ENCODE measurements at regions not wholly inside any gene's neighbourhood (a gene's known extent, or its start where the extent isn't known, plus 50 kb on each side); places are given as distances from the start of the nearest gene placed in this dataset.

GRCh38 chr16:65510241-65510640, 388.4 kb upstream of the CDH11 start:
- H3K4me1 ChIP-seq (replicated peaks in 1 of 4; ENCODE audit: control insufficient read depth in 3 of 4, insufficient read depth in 4 of 4, low read length in 3 of 4): peaks cover 0 to 5% (median 4%) of the 10 kb centered on the region in 4 experiments; a peak in 3 of 7 replicates
- H2AK5ac ChIP-seq (ENCODE audit: low read depth, low read length): no peak overlapping the region
- no peak overlapping the region for H3K18ac ChIP-seq (ENCODE audit: extremely low read depth, low read length)
- ChIA-PET POLR2A (ENCODE audit: partially characterized antibody) (interaction anchor here (1.2 kb wide), 1 partner anchor 279 kb away, joined by 3 read pairs; no protein-coding TSS in a partner anchor), CTCF (ENCODE audit: partially characterized antibody) (interaction anchor here (1.5 kb wide), 1 partner anchor 10 kb away, joined by 4 read pairs; no protein-coding TSS in a partner anchor)
- no peak overlapping the region for H2AFZ ChIP-seq (ENCODE audit: low read length)
- H3K9me3 ChIP-seq (ENCODE audit: insufficient read depth in 2 of 2, low read depth in 1 of 2, low read length in 1 of 2): no peaks in the 10 kb centered on the region
- H2BK15ac ChIP-seq (ENCODE audit: low read length): no peak overlapping the region
- H3K4ac ChIP-seq (replicated peaks; ENCODE audit: insufficient read length, low read depth, low read length): no peak overlapping the region
- H4K5ac ChIP-seq (ENCODE audit: insufficient read length, low read depth, low read length): no peak overlapping the region
- H3K79me2 ChIP-seq (ENCODE audit: control insufficient read depth in 1 of 2, insufficient read depth in 2 of 2, low read length in 2 of 2): no peaks in the 10 kb centered on the region
- no peak overlapping the region for H3K9ac ChIP-seq (replicated peaks in 1 of 4; ENCODE audit: extremely low read depth in 1 of 4, low read depth in 3 of 4, low read length in 3 of 4)
- H4K91ac ChIP-seq (replicated peaks; ENCODE audit: insufficient read length, low read length): no peak overlapping the region
- DNase-seq (ENCODE audit: low read depth in 1 of 2, low spot score in 2 of 2) (no peak), FAIRE-seq (no peak)
- no peak overlapping the region for H3K4me3 ChIP-seq (ENCODE audit: extremely low read depth in 1 of 4, insufficient read depth in 2 of 4, low read depth in 3 of 4, low read length in 4 of 4)
- no peaks in the 10 kb centered on the region for H3K36me3 ChIP-seq (ENCODE audit: control insufficient read depth in 2 of 4, insufficient read depth in 4 of 4, low read length in 3 of 4)
- no peak overlapping the region for H3K27ac ChIP-seq (ENCODE audit: low read depth, low read length)
- no peaks in the 10 kb centered on the region for H3K79me1 ChIP-seq (ENCODE audit: low read depth, low read length)
- H2BK12ac ChIP-seq (ENCODE audit: low read depth, low read length): no peak overlapping the region
- H3K4me2 ChIP-seq (ENCODE audit: insufficient read depth in 1 of 2, low read depth in 2 of 2, low read length in 2 of 2): no peak overlapping the region
- no peak overlapping the region for H4K8ac ChIP-seq (ENCODE audit: extremely low read depth, insufficient read depth, low read length)
- no peak overlapping the region for H2BK120ac ChIP-seq (replicated peaks; ENCODE audit: low read depth, low read length)
- H2BK5ac ChIP-seq (ENCODE audit: low read depth, low read length): no peak overlapping the region
- no peaks in the 10 kb centered on the region for H4K20me1 ChIP-seq (replicated peaks in 1 of 2; ENCODE audit: control insufficient read depth in 1 of 2, insufficient read depth in 2 of 2, low read length in 2 of 2)
- WGBS, 2 experiments (ENCODE audit: extremely low coverage in 1 of 2, insufficient coverage in 1 of 2, insufficient read length in 1 of 2, insufficient replicate concordance in 2 of 2, low coverage in 1 of 2, low lambda C conversion rate in 2 of 2, missing lambda C conversion rate in 1 of 2): 87% methylated on average over 3 of the region's 3 CpGs; no CpG with 5 or more reads in 1 of the 2 experiments
- no peak overlapping the region for H3K14ac ChIP-seq (ENCODE audit: insufficient read length)
- H3K23ac ChIP-seq (ENCODE audit: insufficient read length): no peak overlapping the region
- no peaks in the 10 kb centered on the region for H3K23me2 ChIP-seq (ENCODE audit: low read depth, low read length)
- no peak overlapping the region for H3K56ac ChIP-seq (replicated peaks; ENCODE audit: insufficient read length, low read depth, low read length)
- no peaks in the 10 kb centered on the region for H3K27me3 ChIP-seq (replicated peaks in 1 of 4; ENCODE audit: control insufficient read depth in 3 of 4, extremely low read depth in 1 of 4, insufficient read depth in 3 of 4, low read length in 3 of 4)
- TF ChIP-seq ASH2L (IDR thresholded peaks at IDR 0.05; ENCODE audit: low read length): no peak
- no peak for TF ChIP-seq NANOG (IDR thresholded peaks at IDR 0.05; ENCODE audit: insufficient read depth, low read depth, low read length, poor library complexity, severe bottlenecking)
- H2BK20ac ChIP-seq (ENCODE audit: low read length): no peak overlapping the region

Measured in H1 (cell line).